Stimulated activated effector memory CD8-positive, alpha-beta T cell treated with anti-CD3 and anti-CD28 coated beads, Interleukin-12 subunit alpha, Interleukin-12 subunit beta, amount 100 ng/mL, for 72 hours (primary cell): ENCODE measurements at regions not wholly inside any gene's neighbourhood (a gene's known extent, or its start where the extent isn't known, plus 50 kb on each side); places are given as distances from the start of the nearest gene placed in this dataset.

Source experiments
- ATAC-seq: fragments of 150-1000 bp; cut with Tn5 transposase; 2 replicates; pipeline ENCODE4 v1.10.0; 2021
- DNase-seq, 2 donors: peaks; one replicate each; pipeline ENCODE4 v3.0.0; 2021 to 2022; ENCODE audit warnings: low spot score in 2 of 2
- H3K27ac Mint-ChIP-seq: one replicate; pipeline ENCODE4 v1.8.0; 2022; ENCODE audit warnings: mild to moderate bottlenecking, mixed read lengths
- H3K36me3 Mint-ChIP-seq: one replicate; pipeline ENCODE4 v1.8.0; 2022; ENCODE audit warnings: mild to moderate bottlenecking, mixed read lengths
- H3K4me1 Mint-ChIP-seq: one replicate; pipeline ENCODE4 v1.8.0; 2022; ENCODE audit warnings: mixed read lengths
- H3K4me3 Mint-ChIP-seq: one replicate; pipeline ENCODE4 v1.8.0; 2022; ENCODE audit warnings: mild to moderate bottlenecking, mixed read lengths
- H3K9me3 Mint-ChIP-seq: one replicate; pipeline ENCODE4 v1.8.0; 2022; ENCODE audit warnings: mixed read lengths

DNA sequence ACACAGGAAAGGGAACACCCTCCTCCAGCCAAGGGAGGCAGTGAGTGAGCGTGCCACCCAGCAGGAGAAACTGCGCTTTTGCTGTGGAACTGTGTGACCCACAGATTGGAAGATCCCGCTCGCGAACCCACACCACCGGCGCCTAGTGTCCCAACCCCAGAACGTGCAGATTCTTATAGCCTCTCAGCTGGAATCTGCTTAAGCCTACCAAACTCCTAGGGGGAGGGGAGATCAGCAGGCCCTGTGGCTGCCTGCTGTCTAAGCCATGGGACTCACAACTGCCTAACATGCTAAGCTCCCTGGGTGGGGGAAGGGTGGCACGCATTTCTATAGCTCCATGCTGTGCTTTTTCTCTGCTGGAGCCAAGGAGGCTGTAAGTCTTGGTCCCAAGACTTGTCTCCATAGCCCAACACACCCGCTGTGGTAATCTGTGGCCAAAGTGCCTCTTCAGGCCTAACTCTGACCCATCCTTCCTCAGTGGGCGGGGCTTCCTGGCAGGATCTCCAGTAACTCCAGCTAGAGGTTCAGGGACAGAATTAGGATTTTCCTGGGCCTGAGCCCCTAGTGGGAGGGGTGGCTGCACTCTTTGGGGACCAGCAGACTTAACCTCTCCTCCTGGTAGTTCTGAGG, 485.0 kb downstream of the TAF11L14 start:
- no peaks in the 10 kb centered on the region for H3K4me1 Mint-ChIP-seq
- peaks cover 36% of the 10 kb centered on the region for H3K9me3 Mint-ChIP-seq
- no peak overlapping the region for H3K4me3 Mint-ChIP-seq
- no peaks in the 10 kb centered on the region for H3K36me3 Mint-ChIP-seq
- ATAC-seq (no peak), DNase-seq (no peak)
- no peak overlapping the region for H3K27ac Mint-ChIP-seq

DNA sequence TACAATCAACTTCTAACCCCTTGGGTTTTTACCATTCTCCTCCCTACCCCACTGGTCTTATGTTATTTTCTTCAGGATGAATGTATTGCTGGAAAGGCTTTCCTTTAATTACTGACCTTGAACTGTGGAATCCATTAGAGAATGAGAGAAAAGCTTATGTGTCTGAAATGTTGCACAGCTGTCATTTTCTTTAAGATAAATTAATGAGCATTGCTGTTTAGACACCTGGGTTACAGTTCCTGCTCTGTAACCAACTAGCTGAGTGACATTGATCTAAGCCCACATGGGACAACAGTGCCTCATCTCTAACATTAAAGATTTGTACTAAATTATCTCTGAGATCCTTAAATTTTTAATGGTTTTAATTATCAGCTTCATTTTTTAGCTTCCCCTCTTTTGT, 507.0 kb downstream of the TAF11L14 start:
- Mint-ChIP-seq H3K36me3 (no peaks in the 10 kb centered on the region), H3K9me3 (peaks cover 17% of the 10 kb centered on the region), H3K4me3 (no peak overlapping the region), H3K4me1 (no peaks in the 10 kb centered on the region), H3K27ac (no peak overlapping the region)
- ATAC-seq (no peak), DNase-seq (no peak)

DNA sequence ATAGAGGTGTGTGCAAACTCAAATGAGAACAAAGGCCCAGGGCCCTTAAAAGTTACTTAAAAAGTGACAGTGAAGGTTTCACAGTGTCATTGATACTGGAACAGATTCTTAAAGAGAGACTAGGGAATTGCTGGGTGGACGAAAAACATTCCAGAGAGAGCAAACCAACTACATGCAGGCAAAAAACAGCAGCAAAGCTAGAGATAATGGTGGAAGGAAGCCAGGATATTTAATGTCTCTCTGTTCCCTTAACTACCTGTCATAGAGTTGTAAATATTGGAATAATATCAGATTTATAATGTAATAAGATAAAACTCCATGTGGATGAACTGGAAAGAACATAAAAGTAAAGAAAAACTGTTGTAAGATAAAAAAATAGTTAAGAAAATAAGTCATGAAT, 508.6 kb downstream of the TAF11L14 start:
- H3K9me3 Mint-ChIP-seq: peaks cover 17% of the 10 kb centered on the region
- no peaks in the 10 kb centered on the region for H3K36me3 Mint-ChIP-seq
- ATAC-seq (no peak), DNase-seq (no peak)
- no peak overlapping the region for H3K4me3 Mint-ChIP-seq
- H3K27ac Mint-ChIP-seq: no peak overlapping the region
- no peaks in the 10 kb centered on the region for H3K4me1 Mint-ChIP-seq

DNA sequence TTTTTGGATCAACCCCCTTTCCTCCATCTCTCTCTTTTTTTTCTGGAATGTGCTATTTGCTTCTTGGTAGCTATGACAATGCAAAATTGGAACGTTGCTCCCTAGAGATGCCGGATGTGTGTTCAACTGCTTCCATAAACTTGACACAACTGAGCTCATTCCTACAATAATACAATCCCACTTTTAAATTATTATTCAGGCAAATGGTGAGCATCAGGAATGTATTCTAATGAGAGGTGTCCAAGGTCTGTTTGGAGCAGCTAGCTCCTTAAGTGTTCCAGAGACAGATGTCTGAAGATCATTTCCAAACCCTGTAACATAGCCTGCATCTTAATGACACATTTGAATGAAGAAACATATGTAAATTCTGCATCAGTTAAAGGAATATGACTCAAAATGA, 518.4 kb downstream of the TAF11L14 start:
- no peaks in the 10 kb centered on the region for H3K4me1 Mint-ChIP-seq
- no peak overlapping the region for H3K27ac Mint-ChIP-seq
- H3K9me3 Mint-ChIP-seq: peaks cover 9% of the 10 kb centered on the region
- H3K36me3 Mint-ChIP-seq: no peaks in the 10 kb centered on the region
- H3K4me3 Mint-ChIP-seq: no peak overlapping the region
- no peak for ATAC-seq
- DNase-seq: no peak

DNA sequence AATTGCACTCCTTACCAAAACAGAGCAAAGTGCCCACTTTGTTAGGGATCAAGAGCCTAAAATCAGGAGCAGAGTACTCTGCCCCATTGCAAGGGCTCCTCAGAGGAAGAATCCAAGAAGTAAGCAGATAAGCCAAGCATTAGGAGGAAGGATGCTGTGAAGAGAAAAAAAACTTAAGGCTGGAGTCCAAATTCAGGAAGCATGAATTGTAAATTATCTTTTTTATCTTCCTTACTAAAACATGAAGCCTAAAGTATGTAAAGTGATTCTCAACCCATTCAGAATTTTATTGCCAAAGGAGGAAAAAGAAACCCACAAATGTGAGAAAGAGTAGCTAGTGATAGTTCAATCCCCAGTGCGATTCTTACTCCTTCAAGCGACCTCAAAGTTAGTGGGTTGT, 523.9 kb downstream of the TAF11L14 start:
- no peaks in the 10 kb centered on the region for H3K36me3 Mint-ChIP-seq
- H3K4me3 Mint-ChIP-seq: no peak overlapping the region
- H3K4me1 Mint-ChIP-seq: no peaks in the 10 kb centered on the region
- H3K27ac Mint-ChIP-seq: no peak overlapping the region
- DNase-seq: no peak
- ATAC-seq: no peak
- peaks cover 16% of the 10 kb centered on the region for H3K9me3 Mint-ChIP-seq

DNA sequence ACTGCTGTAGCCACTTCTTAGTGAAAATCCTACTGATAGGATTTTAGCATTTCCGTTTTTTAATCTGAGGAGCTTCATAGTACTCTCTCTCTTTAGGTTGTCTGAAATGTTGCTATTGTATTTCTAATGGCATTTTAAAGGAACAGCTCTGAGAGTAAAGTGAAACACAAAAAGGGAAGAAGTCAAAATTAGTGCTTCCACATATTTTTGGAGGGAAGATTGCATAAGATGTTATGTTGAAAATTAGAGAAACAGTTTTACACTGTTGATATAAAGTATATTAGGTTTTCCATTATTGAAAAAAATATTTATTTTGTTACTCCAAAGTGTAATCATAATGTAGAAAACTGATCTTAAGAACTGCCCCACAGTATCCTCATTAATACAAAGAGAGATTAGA, 525.1 kb downstream of the TAF11L14 start:
- no peak overlapping the region for H3K4me3 Mint-ChIP-seq
- no peaks in the 10 kb centered on the region for H3K36me3 Mint-ChIP-seq
- no peak overlapping the region for H3K27ac Mint-ChIP-seq

DNA sequence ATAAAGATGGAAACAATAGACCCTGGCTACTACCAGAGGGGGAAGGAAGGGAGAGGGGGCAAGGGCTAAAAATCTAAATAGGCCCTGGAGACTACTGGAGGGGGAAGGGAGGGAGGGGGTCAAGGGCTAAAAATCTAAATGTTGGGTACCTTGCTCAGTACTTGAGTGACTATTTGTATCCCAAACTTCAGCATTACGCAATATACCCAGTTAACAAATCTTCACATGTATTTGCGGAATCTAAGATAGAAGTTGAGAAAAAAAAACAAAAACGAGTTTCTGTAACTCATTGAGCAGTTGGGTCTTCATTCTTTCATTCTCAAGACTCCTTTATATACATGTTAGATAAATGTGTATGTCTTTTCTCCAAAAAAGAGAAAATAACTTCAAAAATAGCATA, 537.4 kb downstream of the TAF11L14 start:
- ATAC-seq (no peak), DNase-seq (no peak)
- no peaks in the 10 kb centered on the region for H3K36me3 Mint-ChIP-seq
- no peaks in the 10 kb centered on the region for H3K4me1 Mint-ChIP-seq
- peaks cover 23% of the 10 kb centered on the region for H3K9me3 Mint-ChIP-seq
- H3K27ac Mint-ChIP-seq: no peak overlapping the region
- no peak overlapping the region for H3K4me3 Mint-ChIP-seq

More for the DNA sequence above, 525.1 kb downstream of the TAF11L14 start:
- H3K9me3 Mint-ChIP-seq: peaks cover 16% of the 10 kb centered on the region
- ATAC-seq (no peak), DNase-seq (no peak)
- no peaks in the 10 kb centered on the region for H3K4me1 Mint-ChIP-seq

DNA sequence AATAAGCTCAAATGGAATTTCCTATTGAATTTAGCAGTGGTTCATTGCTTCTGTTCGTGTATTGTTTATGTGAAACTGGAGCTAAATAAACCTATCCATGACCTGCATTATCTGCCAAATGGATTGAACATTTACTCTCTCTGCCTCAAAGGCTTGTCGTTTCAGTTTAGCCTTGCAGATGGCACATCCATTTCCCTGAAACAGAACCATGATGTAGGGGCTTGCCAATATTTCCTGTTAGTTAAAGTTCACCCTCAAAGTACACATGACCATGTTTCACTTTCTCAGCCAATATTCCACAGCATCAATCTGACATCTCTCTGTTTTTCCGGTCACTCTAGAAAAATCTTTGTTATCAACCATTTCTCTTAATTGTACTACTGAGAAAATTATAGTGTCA, 545.3 kb downstream of the TAF11L14 start:
- peaks cover 10% of the 10 kb centered on the region for H3K9me3 Mint-ChIP-seq
- no peak for DNase-seq
- H3K4me1 Mint-ChIP-seq: no peaks in the 10 kb centered on the region
- no peak overlapping the region for H3K4me3 Mint-ChIP-seq
- no peaks in the 10 kb centered on the region for H3K36me3 Mint-ChIP-seq
- ATAC-seq: no peak
- H3K27ac Mint-ChIP-seq: no peak overlapping the region

DNA sequence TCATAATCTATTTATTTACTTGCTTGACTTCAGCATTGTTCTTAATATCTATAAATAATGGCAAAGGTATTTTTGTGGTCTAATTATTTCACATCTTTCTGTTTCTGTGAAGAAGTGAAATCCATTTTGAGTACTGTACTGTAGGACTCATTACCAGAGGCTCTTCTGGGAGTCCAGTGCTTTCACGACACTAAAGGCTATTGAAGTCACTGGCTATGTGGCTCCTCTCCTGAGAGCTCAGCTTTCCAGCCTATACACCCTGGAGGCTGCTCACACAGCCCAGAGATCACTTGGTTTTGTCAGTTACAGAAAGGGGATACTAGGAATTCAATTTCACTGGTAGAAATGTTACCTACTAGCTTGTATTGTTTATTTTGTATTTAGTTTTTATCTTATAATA, 547.3 kb downstream of the TAF11L14 start:
- no peaks in the 10 kb centered on the region for H3K4me1 Mint-ChIP-seq
- no peak for ATAC-seq
- no peaks in the 10 kb centered on the region for H3K36me3 Mint-ChIP-seq

DNA sequence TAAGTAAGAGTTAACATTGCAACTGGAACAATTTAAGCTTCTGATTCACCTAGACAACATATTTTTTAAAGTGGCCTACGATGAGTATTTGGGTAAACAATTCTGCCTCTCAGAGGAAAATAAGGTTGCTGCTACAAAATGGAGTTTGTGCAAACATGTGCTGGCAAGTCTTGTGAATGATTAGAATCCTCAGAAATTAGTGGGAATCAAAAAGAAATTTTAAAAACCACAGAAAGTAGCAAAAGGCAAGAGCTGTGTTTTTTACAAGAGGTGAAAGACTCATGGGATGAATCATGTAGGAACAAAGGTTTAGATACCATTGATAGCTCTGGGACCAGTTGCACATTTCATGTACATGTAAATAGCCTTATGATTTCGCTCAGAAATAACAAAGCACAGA, 561.6 kb downstream of the TAF11L14 start:
- Mint-ChIP-seq H3K36me3 (no peaks in the 10 kb centered on the region), H3K4me1 (no peaks in the 10 kb centered on the region), H3K4me3 (no peak overlapping the region), H3K9me3 (peaks cover 12% of the 10 kb centered on the region), H3K27ac (no peak overlapping the region)
- DNase-seq (no peak), ATAC-seq (no peak)

More for the DNA sequence above, 547.3 kb downstream of the TAF11L14 start:
- Mint-ChIP-seq H3K27ac (no peak overlapping the region), H3K9me3 (peaks cover 10% of the 10 kb centered on the region), H3K4me3 (no peak overlapping the region)
- DNase-seq: no peak

DNA sequence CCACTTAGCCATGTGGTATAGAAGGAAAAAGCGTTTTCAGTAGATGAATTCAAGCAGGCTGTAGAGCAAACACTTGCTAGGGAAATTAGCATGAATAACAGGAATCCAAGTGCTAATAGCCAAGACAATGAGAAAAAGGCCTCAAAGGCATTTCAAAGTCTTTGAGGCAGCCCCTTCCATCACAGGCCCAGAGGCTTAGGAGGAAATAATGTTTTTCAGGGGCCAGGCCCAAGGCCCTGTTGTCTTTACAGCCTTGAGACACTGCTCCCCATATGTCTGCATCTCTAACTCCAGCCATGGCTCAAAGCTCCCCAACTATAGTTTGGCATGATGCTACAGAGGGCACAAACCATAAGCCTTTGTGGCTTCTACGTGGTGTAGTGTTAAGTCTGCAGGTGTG, 563.5 kb downstream of the TAF11L14 start:
- peaks cover 12% of the 10 kb centered on the region for H3K9me3 Mint-ChIP-seq

DNA sequence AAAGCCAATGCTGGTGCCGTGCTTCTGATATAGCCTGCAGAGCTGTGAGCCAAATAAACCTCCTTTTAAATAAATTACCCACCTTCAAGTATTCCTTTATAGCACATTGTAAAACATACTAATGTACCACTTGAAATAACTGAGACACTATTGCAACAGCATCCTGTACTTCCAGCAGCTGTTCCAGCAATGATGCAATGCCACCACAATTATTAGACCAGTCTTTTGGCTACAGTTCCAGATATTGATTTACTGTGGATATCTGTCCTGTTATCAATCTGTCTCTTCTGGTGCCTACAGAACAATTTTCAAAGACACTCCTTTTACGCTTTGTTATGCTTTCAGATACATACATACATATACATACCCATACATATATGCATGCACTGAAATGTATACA, 567.9 kb downstream of the TAF11L14 start:
- Mint-ChIP-seq H3K4me1 (no peaks in the 10 kb centered on the region), H3K4me3 (no peak overlapping the region), H3K36me3 (no peaks in the 10 kb centered on the region), H3K27ac (no peak overlapping the region), H3K9me3 (peaks cover 7% of the 10 kb centered on the region)
- no peak for ATAC-seq
- DNase-seq: no peak

More for the DNA sequence above, 563.5 kb downstream of the TAF11L14 start:
- Mint-ChIP-seq H3K36me3 (no peaks in the 10 kb centered on the region), H3K27ac (no peak overlapping the region), H3K4me3 (no peak overlapping the region), H3K4me1 (no peaks in the 10 kb centered on the region)
- ATAC-seq: no peak
- no peak for DNase-seq

DNA sequence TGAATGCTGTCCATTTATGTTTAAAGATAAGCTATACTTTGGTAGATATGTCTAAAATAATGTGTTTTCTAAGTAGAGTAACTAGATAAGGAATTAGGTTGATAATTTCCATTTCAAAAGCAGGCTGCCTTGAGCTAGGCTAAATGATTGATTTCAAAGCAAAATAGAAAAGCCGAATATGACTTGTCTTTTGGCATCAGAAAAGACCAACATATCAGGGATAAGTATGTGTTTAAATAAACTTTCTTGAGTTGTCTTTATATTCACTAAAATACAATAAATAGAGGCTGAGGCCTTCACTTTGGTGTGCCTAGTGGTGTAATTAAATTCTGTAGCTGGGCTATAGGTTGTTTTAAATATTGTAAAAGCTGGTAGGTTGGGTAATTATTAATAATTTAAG, 569.0 kb downstream of the TAF11L14 start:
- ATAC-seq: no peak
- DNase-seq: no peak

DNA sequence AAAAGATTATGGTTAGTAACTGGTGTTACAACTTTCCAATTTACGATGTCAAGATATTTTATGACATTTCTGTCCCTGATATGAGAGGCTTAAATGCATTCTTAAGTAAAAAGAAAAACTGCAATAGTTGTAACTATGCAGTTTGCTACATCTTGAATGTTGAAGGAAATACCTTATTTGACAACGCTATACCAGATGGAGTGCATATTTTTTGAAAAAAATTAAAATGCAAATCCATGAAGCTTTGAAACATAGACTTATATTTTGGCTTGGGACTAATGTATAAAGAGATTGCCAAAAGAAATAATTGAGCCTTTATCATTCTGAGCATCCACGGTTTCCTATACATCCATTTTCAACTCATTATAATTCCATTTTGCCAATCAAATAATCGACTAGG, 579.4 kb downstream of the TAF11L14 start:
- Mint-ChIP-seq H3K4me1 (no peaks in the 10 kb centered on the region), H3K4me3 (no peak overlapping the region), H3K27ac (no peak overlapping the region), H3K9me3 (peaks cover 7% of the 10 kb centered on the region), H3K36me3 (no peaks in the 10 kb centered on the region)
- no peak for ATAC-seq
- DNase-seq: no peak

More for the DNA sequence above, 569.0 kb downstream of the TAF11L14 start:
- Mint-ChIP-seq H3K36me3 (no peaks in the 10 kb centered on the region), H3K4me3 (no peak overlapping the region), H3K27ac (no peak overlapping the region), H3K9me3 (peaks cover 3% of the 10 kb centered on the region), H3K4me1 (no peaks in the 10 kb centered on the region)

DNA sequence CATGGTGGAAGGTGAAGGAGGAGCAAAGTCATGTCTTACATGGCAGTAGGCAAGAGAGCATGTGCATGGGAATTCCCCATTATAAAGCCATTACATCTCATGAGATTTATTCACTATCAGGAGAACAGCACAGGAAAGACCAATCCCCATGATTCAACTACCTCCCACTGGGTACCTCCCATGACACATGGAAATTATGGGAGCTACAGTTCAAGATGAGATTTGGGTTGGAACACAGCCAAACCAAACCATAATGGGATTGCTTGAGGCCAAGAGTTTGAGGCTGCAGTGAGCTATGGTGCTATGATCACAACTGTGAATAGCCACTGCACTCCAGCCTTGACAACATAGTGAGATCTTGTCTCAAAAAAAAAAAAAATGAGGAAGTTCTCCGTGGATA, 581.8 kb downstream of the TAF11L14 start:
- Mint-ChIP-seq H3K4me3 (no peak overlapping the region), H3K9me3 (peaks cover 16% of the 10 kb centered on the region), H3K27ac (no peak overlapping the region), H3K4me1 (no peaks in the 10 kb centered on the region), H3K36me3 (no peaks in the 10 kb centered on the region)
- DNase-seq: no peak
- no peak for ATAC-seq

DNA sequence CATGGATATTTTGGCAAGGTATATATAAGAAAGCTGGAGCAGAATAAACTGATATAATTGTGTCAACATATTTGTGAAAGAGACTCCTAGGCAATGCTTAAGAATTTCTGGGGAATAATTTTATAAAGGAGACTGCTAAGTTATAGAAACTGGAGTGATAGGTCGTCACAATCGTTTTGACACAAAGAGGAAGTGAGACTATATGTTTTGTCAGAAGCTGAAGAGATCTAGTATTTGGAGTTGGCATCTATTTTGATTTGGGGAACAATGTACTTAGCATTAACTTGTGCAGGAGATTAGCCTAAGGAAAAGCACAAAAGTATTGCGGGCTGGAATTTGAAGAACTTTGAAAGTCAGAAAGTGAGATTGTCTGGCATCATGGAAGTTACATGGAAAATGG, 582.5 kb downstream of the TAF11L14 start:
- Mint-ChIP-seq H3K27ac (no peak overlapping the region), H3K4me1 (no peaks in the 10 kb centered on the region), H3K9me3 (peaks cover 16% of the 10 kb centered on the region), H3K36me3 (no peaks in the 10 kb centered on the region), H3K4me3 (no peak overlapping the region)
- DNase-seq (no peak), ATAC-seq (no peak)

DNA sequence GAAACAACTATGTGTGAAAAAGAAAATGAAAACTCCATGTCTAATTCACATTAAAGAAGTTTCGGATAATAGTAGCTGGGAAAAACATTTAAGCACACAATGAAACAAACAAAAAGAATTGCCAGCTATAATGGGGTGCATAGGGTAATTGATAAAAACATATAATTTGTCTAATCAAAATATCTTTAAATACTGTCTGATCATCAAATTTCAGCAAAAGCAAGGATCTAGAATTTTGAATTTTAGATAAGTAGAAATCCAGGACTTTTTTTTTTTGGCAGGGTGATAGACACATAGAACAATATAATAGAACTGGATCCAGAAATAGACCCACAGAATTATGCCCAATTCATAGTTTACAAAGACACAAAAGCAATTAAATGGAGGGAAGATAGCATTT, 585.0 kb downstream of the TAF11L14 start:
- ATAC-seq (no peak), DNase-seq (no peak)
- Mint-ChIP-seq H3K4me3 (no peak overlapping the region), H3K36me3 (no peaks in the 10 kb centered on the region), H3K27ac (no peak overlapping the region), H3K9me3 (peaks cover 21% of the 10 kb centered on the region), H3K4me1 (no peaks in the 10 kb centered on the region)
